ENCODE measurements at regions not wholly inside any gene's neighbourhood (a gene's known extent, or its start where the extent isn't known, plus 50 kb on each side); places are given as distances from the start of the nearest gene placed in this dataset.
"Not testable (repeated sequence)": the region's sequence is repeated elsewhere in the genome, so short reads cannot be mapped to it uniquely, and the experiment has no call there.

- Histone ChIP-seq H3K9me1 (replicated peaks; ENCODE audit: control insufficient read depth, extremely low read depth, insufficient read depth, low read length) (no peaks in the 10 kb centered on the region), H3K27me3 (ENCODE audit: control insufficient read depth in 2 of 2, insufficient read depth in 2 of 2, low read length in 2 of 2) (no peaks in the 10 kb centered on the region), H3K9me3 (replicated peaks; ENCODE audit: control insufficient read depth, insufficient read depth, low read length) (peaks cover 2% of the 10 kb centered on the region), H3K36me3 (ENCODE audit: control insufficient read depth in 2 of 2, extremely low read depth in 1 of 2, insufficient read depth in 2 of 2, low read length in 2 of 2) (no peaks in the 10 kb centered on the region), H3K4me3 (replicated peaks in 1 of 3; ENCODE audit: insufficient read depth in 1 of 3, low read depth in 1 of 3, low read length in 3 of 3) (no peak overlapping the region), H3K9ac (replicated peaks; ENCODE audit: extremely low read depth, insufficient read depth, low read length) (no peak overlapping the region), H2AFZ (ENCODE audit: low read depth, low read length) (no peak overlapping the region), H3K4me2 (ENCODE audit: insufficient read depth, low read length) (no peak overlapping the region), H4K20me1 (replicated peaks; ENCODE audit: control insufficient read depth, extremely low read depth, insufficient read depth, low read length) (no peaks in the 10 kb centered on the region), H3K79me2 (ENCODE audit: control insufficient read depth, insufficient read depth, low read length) (no peaks in the 10 kb centered on the region), H3K27ac (ENCODE audit: insufficient read depth, low read depth, low read length) (no peak overlapping the region), H3K4me1 (ENCODE audit: control insufficient read depth, extremely low read depth, insufficient read depth, low read length) (no peaks in the 10 kb centered on the region)
- DNase-seq (ENCODE audit: low read depth, low spot score) (no peak), FAIRE-seq (no peak)
- BruUV-seq (replicated peaks): no TSS peak
- intact Hi-C loops (cut with micrococcal nuclease): no loop called here
- ChIA-PET POLR2A (no interaction called here), CTCF (no interaction called here)
- TF ChIP-seq GATA2 (IDR thresholded peaks at IDR 0.05; ENCODE audit: insufficient read depth, insufficient read length, low read depth, low read length): no peak
- TF ChIP-seq CTCF (IDR thresholded peaks at IDR 0.05; ENCODE audit: extremely low read depth in 1 of 2, insufficient read depth in 1 of 2, low read depth in 1 of 2, low read length in 2 of 2): no peak
- TF ChIP-seq POLR2A (IDR thresholded peaks at IDR 0.05; ENCODE audit: low read depth, low read length): no peak
- no peak for TF ChIP-seq EZH2 (IDR thresholded peaks at IDR 0.05; ENCODE audit: borderline replicate concordance, low read depth, low read length, severe bottlenecking)
- no peak for TF ChIP-seq MYC (IDR thresholded peaks at IDR 0.05; ENCODE audit: low read depth, low read length)
- TF ChIP-seq FOS (IDR thresholded peaks at IDR 0.05; ENCODE audit: borderline replicate concordance, insufficient read depth, low read length): no peak
- TF ChIP-seq POLR2AphosphoS5 (IDR thresholded peaks at IDR 0.05; ENCODE audit: insufficient read depth, low read depth, low read length): no peak
- no peak for TF ChIP-seq MAX (IDR thresholded peaks at IDR 0.05; ENCODE audit: insufficient read depth, insufficient read length)
- TF ChIP-seq JUN (IDR thresholded peaks at IDR 0.05; ENCODE audit: borderline replicate concordance, insufficient read depth, insufficient read length, low read depth): no peak
- dilution Hi-C loops (cut with MboI; ENCODE audit: extremely low pct_ligation_motif_present, low sequenced_read_pairs): no loop called here
These were observed 500.8 kb downstream of the KCNJ18 start for GRCh38 chr17:22193113-22193512.

- CTCF ChIA-PET; dilution Hi-C loops (cut with MboI; ENCODE audit: extremely low pct_ligation_motif_present, low sequenced_read_pairs): not testable (repeated sequence)
These were observed 507.9 kb downstream of the KCNJ18 start for GRCh38 chr17:22200187-22200586.

More at GRCh38 chr17:22200187-22200586, 507.9 kb downstream of the KCNJ18 start:
- intact Hi-C loops (cut with micrococcal nuclease); FAIRE-seq; H3K27ac ChIP-seq (ENCODE audit: insufficient read depth, low read depth, low read length); H3K36me3 ChIP-seq (ENCODE audit: control insufficient read depth in 2 of 2, extremely low read depth in 1 of 2, insufficient read depth in 2 of 2, low read length in 2 of 2); H3K4me2 ChIP-seq (ENCODE audit: insufficient read depth, low read length); H3K27me3 ChIP-seq (ENCODE audit: control insufficient read depth in 2 of 2, insufficient read depth in 2 of 2, low read length in 2 of 2); H3K4me1 ChIP-seq (ENCODE audit: control insufficient read depth, extremely low read depth, insufficient read depth, low read length); POLR2A ChIA-PET; H3K9me1 ChIP-seq (replicated peaks; ENCODE audit: control insufficient read depth, extremely low read depth, insufficient read depth, low read length); H3K79me2 ChIP-seq (ENCODE audit: control insufficient read depth, insufficient read depth, low read length); H3K9me3 ChIP-seq (replicated peaks; ENCODE audit: control insufficient read depth, insufficient read depth, low read length); DNase-seq (ENCODE audit: low read depth, low spot score); H3K9ac ChIP-seq (replicated peaks; ENCODE audit: extremely low read depth, insufficient read depth, low read length); H4K20me1 ChIP-seq (replicated peaks; ENCODE audit: control insufficient read depth, extremely low read depth, insufficient read depth, low read length); H3K4me3 ChIP-seq (replicated peaks in 1 of 3; ENCODE audit: insufficient read depth in 1 of 3, low read depth in 1 of 3, low read length in 3 of 3); BruUV-seq (replicated peaks); H2AFZ ChIP-seq (ENCODE audit: low read depth, low read length): not testable (repeated sequence)
